Ovary (tissue), 3 donors: ENCODE measurements at regions not wholly inside any gene's neighbourhood (a gene's known extent, or its start where the extent isn't known, plus 50 kb on each side); places are given as distances from the start of the nearest gene placed in this dataset.

Experiments
- CTCF ChIP-seq, 3 donors: fragments of 450-650 bp in 2 of 3; fragments of 200-600 bp in 1 of 3; IDR thresholded peaks; one replicate each; pipeline versions ENCODE4 v1.5.1 to v1.8.0; 2016 to 2022; ENCODE audit warnings: antibody characterized with exemption in 3 of 3, mild to moderate bottlenecking in 1 of 3
- POLR2A ChIP-seq: fragments of 450-650 bp; IDR thresholded peaks from one replicate; pipeline ENCODE4 v1.6.1; 2017; ENCODE audit warnings: antibody characterized with exemption, mild to moderate bottlenecking, moderate library complexity
- donor health status: DM: no; HTN: no; CAD: no.

- TF ChIP-seq CTCF (IDR thresholded peaks at IDR 0.05) (no peak), POLR2A (no peak)
These were observed 108.2 kb upstream of the MAMLD1 start for GRCh38 chrX:150254909-150255308.
